Subcutaneous abdominal adipose tissue (tissue), 5 donors: ENCODE measurements at regions not wholly inside any gene's neighbourhood (a gene's known extent, or its start where the extent isn't known, plus 50 kb on each side); places are given as distances from the start of the nearest gene placed in this dataset.
A peak's percentile ranks its signal among the peaks of the same experiment; 100 is the strongest.

Source experiments
- H3K27ac ChIP-seq: one replicate; pipeline ENCODE4 v1.7.0; 2013; ENCODE audit warnings: low read depth, mild to moderate bottlenecking, inconsistent platforms, low read length, moderate library complexity
- H3K27me3 ChIP-seq, 5 donors: one replicate each; pipeline ENCODE4 v1.7.0; 2013; ENCODE audit warnings: low read length in 5 of 5, inconsistent platforms in 1 of 5; ENCODE audit not compliant: control insufficient read depth in 5 of 5, insufficient read depth in 4 of 5
- H3K36me3 ChIP-seq, 5 donors: one replicate each; pipeline ENCODE4 v1.7.0; 2013; ENCODE audit warnings: low read length in 5 of 5; ENCODE audit not compliant: control insufficient read depth in 5 of 5, insufficient read depth in 5 of 5
- H3K4me1 ChIP-seq, 5 donors: one replicate each; pipeline ENCODE4 v1.7.0; 2013; ENCODE audit warnings: low read length in 5 of 5, mild to moderate bottlenecking in 3 of 5, moderate library complexity in 1 of 5; ENCODE audit not compliant: control insufficient read depth in 5 of 5, insufficient read depth in 5 of 5
- H3K4me3 ChIP-seq, 5 donors: one replicate each; pipeline ENCODE4 v1.7.0; 2013; ENCODE audit warnings: low read length in 5 of 5, low read depth in 1 of 5
- H3K9ac ChIP-seq, 5 donors: one replicate each; pipeline ENCODE4 v1.7.0; 2013; ENCODE audit warnings: low read length in 5 of 5, mild to moderate bottlenecking in 4 of 5, moderate library complexity in 3 of 5
- H3K9me3 ChIP-seq, 5 donors: one replicate each; pipeline ENCODE4 v1.7.0; 2013; ENCODE audit warnings: low read length in 5 of 5; ENCODE audit not compliant: control insufficient read depth in 5 of 5
- donor health status: healthy.
- donor health status: healthy.
- donor health status: healthy.
- donor health status: healthy.
- donor health status: healthy.

DNA sequence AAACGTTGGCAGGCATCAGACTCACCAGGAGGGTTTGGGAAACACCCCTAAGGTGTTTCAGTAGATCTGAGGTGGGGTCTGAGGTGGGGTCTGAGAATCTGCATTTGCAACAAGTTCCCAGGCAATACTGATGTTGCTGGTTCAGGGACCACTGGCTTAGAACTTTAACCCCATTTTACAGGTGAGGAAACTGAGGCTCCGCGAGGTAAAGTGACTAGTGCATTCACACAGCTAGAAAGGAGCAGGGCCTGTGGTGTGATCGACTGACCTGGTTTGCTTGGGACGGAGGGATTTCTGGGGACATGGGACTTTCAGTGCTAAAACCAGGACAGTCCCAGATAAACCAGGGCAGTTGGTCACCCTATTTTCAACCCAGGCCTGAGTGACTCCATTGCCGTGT is 81.4 kb upstream of the ZNF618 start:
- Histone ChIP-seq H3K27me3 (peaks cover under 1 to 8% (median 4%) of the 10 kb centered on the region in 5 donors), H3K9me3 (peaks cover 0 to 6% (median 3%) of the 10 kb centered on the region in 5 donors), H3K4me1 (no peaks in the 10 kb centered on the region), H3K9ac (no peak overlapping the region), H3K27ac (no peak overlapping the region), H3K4me3 (no peak overlapping the region), H3K36me3 (no peaks in the 10 kb centered on the region)

DNA sequence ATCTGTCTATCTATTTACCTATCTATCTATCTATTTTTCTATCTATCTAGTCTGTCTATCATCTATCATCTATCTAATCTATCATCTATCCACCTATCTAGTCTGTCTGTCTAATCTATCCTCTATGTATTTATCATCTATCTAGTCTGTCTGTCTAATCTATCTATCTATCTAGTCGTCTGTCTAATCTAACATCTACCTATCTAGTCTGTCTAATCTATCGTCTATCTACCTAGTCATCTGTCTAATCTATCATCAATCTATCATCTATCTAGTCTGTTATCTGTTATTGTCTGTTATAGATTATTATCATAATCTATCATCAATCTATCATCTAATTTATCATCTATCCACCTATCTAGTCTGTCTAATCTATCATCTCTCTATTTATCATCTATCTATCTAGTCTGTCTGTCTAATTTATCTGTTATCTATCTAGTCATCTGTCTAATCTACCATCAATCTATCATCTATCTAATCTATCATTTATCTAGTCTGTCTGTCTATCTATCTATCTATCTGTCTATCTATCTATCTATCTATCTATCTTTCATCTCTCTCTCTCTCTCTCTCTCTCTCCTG is 80.2 kb upstream of the ZNF618 start:
- Histone ChIP-seq H3K27me3 (peaks cover 0 to 13% (median 3%) of the 10 kb centered on the region in 5 donors), H3K27ac (no peak overlapping the region), H3K4me1 (no peaks in the 10 kb centered on the region), H3K36me3 (no peaks in the 10 kb centered on the region), H3K9me3 (peaks cover 0 to 6% (median 3%) of the 10 kb centered on the region in 5 donors), H3K4me3 (no peak overlapping the region), H3K9ac (no peak overlapping the region)

DNA sequence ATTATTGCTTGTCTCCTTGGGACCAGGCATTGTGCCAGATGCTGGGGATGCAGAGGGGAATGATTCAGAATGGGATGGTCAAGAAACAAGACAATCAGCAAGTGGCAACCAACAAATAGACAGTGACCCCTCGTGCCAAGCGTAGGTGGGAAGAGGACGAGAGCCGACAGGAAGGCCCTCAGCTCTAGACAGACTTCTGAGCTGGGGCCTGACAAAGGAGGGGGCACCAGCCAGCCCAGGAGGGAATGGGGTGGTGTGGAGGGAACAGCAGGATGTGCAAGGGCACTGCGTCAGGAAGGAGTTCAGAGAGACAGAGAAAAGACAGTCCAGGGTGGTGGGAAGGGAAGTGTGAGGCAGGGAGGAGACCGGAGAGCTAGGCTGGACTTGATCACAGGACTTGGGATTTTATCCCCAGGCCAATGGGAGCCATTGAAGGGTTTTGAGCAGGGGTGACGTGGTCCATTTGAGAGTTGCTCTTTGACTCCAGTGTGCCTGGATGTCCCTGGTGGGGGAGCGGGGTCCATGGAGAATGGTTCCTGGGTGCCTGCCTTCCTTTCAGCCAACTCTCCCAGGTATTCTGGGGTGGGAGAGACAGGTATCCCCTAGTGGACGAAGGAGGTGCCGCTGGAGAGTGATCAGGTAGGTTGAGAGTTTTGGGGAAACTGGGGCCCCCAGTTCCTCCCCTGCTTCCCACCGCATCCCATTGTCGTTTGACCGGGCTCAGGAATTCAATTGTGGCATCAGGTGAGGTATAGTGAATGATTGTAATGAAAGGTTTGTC is 79.3 kb upstream of the ZNF618 start:
- no peaks in the 10 kb centered on the region for H3K9me3 ChIP-seq
- H3K27me3 ChIP-seq = peaks cover 0 to 13% (median 3%) of the 10 kb centered on the region in 5 donors
- H3K9ac ChIP-seq = no peak overlapping the region
- no peak overlapping the region for H3K27ac ChIP-seq
- no peaks in the 10 kb centered on the region for H3K36me3 ChIP-seq
- no peaks in the 10 kb centered on the region for H3K4me1 ChIP-seq
- no peak overlapping the region for H3K4me3 ChIP-seq

DNA sequence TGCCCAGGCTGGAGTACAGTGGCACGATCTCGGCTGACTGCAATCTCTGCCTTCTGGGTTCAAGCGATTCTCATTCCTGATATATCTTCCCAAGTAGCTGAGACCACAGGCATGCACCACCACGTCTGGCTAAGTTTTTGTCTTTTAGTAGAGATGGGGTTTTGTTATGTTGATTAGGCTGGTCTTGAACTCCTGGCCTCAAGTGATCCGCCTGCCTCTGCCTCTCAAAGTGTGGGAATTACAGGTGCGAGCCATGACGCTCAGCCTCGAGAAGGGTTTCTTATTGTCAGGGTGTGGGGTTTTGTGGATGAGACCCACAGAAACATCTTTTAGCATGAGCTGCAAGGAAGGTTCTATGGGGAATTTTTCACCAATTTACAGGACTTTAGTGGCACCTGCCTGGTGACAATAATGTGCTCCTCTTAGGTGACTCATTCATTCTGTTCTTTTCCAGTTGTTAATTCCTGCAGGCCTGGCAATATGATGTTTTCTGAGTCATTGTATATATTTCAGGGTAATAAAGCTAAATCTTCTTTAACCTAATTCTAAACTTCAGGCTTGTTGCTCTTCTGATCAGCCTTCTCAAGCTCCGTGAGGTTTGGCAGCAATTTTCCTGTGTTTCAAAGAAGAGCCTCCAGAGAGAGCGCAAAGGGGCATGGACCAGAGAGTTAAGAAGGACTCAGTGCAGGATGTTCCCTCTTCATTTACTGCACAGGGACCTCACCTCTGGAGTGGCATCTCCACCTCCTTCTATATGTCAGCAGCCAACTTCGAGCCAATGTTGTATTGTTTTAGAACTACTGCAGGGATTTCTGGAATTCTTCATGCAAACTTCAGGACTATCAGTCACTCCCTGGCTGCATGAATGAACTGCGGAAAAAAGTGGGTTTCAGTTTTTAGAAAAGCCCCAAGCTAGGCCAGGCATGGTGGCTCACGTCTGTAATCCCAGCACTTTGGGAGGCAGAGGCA is 77.8 kb upstream of the ZNF618 start:
- Histone ChIP-seq H3K27ac (no peak overlapping the region), H3K9ac (no peak overlapping the region), H3K4me1 (no peaks in the 10 kb centered on the region), H3K27me3 (peaks cover 0 to 13% (median 3%) of the 10 kb centered on the region in 5 donors), H3K9me3 (no peaks in the 10 kb centered on the region), H3K4me3 (no peak overlapping the region), H3K36me3 (no peaks in the 10 kb centered on the region)

DNA sequence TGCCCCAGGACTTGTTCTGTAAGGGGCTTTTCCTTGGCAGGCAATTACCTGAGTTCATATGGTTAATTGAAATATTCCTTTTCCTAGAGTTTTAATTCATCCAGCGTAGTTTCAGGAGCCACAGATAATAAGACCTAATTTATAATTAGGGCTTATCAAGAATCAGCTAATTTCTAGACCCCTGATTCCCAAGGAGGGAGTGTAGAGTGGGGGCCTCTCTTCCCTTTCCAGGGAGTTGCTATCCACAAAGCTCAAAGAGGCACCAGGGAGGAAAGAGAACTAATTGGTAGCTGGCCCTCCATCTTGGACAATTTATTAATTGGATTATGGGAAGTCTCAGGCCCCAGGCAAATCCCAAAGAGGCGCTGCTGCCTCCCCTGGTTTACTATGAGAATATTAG is 75.8 kb upstream of the ZNF618 start:
- no peak overlapping the region for H3K9ac ChIP-seq
- H3K9me3 ChIP-seq = no peaks in the 10 kb centered on the region
- H3K27ac ChIP-seq = no peak overlapping the region
- peaks cover 0 to 13% (median 3%) of the 10 kb centered on the region in 5 donors for H3K27me3 ChIP-seq
- no peaks in the 10 kb centered on the region for H3K4me1 ChIP-seq
- H3K4me3 ChIP-seq = no peak overlapping the region
- no peaks in the 10 kb centered on the region for H3K36me3 ChIP-seq

DNA sequence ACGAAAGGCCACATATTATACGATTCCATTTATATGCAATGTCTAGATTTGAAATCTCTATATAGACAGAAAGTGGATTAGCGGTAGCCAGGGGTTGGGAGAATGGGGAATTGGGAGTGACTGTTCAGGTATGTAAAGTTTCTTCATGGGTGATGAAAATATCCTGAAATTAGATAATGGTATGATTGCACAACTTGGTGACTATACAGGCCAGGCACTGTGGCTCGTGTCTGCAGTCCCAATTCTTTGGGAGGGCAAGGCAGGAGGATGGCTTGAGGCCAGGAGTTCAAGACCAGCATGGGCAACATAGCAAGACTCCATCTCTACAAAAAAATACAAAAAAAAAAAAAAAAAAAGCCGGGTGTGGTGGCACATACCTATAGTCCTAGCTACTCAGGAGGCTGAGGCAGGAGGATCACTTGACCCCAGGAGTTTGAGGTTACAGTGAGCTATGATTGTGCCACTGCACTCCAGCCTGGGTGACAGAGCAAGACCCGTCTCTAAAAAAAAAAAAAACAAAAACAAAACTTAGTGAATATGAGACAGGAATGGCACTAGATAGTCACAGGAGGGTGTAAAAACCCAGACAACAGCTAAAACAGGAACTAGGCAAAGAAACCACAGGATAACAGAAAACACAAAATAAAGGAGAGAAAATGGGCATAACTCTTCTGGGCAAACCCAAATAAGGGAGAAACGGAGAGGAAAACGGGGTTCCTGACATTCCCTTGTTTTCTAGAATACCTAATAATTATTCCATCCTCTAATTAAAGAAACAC is 72.1 kb upstream of the ZNF618 start:
- Histone ChIP-seq H3K9ac (no peak overlapping the region), H3K9me3 (no peaks in the 10 kb centered on the region), H3K27me3 (peaks cover 0 to 6% (median 3%) of the 10 kb centered on the region in 5 donors), H3K4me3 (no peak overlapping the region), H3K4me1 (peaks cover 6 to 16% (median 12%) of the 10 kb centered on the region in 5 donors), H3K27ac (no peak overlapping the region), H3K36me3 (no peaks in the 10 kb centered on the region)

DNA sequence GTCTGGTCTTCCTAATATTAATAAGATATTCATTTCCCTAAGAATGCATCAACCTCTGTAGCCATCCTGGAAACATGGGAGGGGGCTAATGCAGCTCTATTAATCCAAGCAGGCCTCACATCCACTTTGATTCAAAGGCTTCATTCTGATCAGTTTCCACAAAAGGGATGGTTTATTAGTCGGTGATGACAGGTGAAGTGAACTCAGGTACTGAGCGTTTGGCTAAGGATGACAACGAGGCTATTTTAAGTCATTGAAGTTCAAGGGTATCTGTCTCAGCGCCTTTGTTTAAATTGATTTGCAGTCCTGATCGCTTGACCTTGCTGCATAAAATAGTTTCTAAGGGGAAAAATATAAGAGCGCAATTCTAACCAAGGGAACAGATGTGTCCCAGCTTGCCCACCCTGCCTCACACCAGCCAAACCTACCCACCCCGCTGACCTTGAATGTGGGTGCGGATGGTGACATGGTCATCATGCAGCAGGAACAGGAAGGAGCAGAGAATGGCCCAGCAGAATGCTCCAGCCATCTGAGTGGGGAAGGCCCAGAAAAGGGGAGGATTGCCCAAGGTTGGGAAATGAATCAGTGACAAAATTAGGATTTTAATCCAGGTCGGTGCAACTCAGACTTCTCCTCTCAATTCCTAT is 70.5 kb upstream of the ZNF618 start:
- H3K4me3 ChIP-seq = no peak overlapping the region
- H3K4me1 ChIP-seq = peaks cover 6 to 16% (median 12%) of the 10 kb centered on the region in 5 donors
- no peaks in the 10 kb centered on the region for H3K9me3 ChIP-seq
- H3K27me3 ChIP-seq = peaks cover 0 to 4% (median 0%) of the 10 kb centered on the region in 5 donors
- H3K9ac ChIP-seq = no peak overlapping the region
- no peak overlapping the region for H3K27ac ChIP-seq
- H3K36me3 ChIP-seq = no peaks in the 10 kb centered on the region

DNA sequence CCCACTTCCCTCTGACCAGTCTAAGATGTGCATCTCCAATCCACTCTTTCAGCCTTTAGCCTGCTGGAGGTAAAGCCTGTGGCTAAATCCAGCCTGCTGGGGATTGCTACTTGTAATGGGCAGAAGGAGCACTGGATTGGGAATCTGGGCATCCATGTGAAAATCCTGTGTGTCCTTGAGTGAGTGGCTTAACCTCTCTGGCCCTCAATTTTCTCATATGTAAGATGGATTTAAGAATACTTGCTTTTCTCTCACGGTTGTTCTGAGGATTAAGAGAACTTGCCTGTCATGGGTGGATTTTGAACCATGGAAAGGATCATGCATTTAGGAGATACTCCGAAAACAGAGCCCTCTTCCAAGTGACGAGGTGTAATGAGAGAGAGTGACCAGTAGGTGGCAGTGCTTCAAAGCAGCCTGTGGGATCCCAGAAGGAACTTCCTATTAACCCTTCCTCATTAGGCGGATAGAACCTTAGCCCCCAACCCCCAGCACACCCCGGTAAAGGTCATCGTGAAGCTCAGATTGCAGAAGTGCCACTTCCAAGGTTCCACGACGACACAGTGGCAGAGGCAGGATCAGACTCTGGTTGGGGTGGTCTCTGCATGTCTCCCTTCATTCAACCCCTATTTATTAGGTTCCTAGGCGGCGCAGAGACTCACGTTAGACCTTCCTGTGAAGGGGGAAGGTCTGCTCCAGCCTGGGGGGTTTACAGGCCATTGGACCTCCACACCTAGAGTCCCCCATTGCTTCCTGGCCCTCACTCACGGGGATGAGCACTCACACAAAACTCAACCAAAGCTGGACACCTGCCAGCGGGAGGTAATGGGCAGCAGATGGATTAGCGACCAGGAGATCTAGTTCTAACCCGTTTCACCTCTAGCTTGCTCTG is 68.7 kb upstream of the ZNF618 start:
- no peaks in the 10 kb centered on the region for H3K27me3 ChIP-seq
- H3K36me3 ChIP-seq = no peaks in the 10 kb centered on the region
- peaks cover 6 to 16% (median 12%) of the 10 kb centered on the region in 5 donors for H3K4me1 ChIP-seq
- peak overlapping the region in 4 of 5 donors; percentile 14 to 52 (median 41) for H3K4me3 ChIP-seq
- no peak overlapping the region for H3K9ac ChIP-seq
- H3K9me3 ChIP-seq = no peaks in the 10 kb centered on the region
- no peak overlapping the region for H3K27ac ChIP-seq
